ENCODE measurements at regions not wholly inside any gene's neighbourhood (a gene's known extent, or its start where the extent isn't known, plus 50 kb on each side); places are given as distances from the start of the nearest gene placed in this dataset.

DNA sequence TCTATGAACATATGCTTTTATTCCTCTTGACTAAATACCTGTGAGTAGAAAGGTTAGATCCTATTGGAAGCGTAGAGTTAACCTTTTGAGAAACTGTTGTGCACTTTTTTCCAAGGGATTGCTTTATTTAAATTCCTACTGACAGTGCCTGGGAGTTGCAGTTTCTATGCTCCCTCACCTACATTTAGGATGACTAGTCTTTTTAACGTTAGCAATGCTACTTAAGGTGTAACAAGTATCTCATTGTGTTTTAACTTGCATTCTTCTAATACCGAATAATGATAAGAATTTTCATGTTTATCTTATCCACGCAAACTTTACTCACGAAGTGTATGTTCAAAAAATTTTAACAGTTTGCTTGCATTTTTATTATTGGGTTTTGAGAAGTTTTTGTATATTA lies 1123.9 kb upstream of the PCDH7 start:
- TF ChIP-seq EZH2 (IDR thresholded peaks at IDR 0.05; ENCODE audit: insufficient read depth, poor library complexity, severe bottlenecking), result no peak
- TF ChIP-seq EZH2phosphoT487 (IDR thresholded peaks at IDR 0.05; ENCODE audit: insufficient read depth, low read depth), result no peak
